ENCODE measurements at regions not wholly inside any gene's neighbourhood (a gene's known extent, or its start where the extent isn't known, plus 50 kb on each side); places are given as distances from the start of the nearest gene placed in this dataset.

DNA sequence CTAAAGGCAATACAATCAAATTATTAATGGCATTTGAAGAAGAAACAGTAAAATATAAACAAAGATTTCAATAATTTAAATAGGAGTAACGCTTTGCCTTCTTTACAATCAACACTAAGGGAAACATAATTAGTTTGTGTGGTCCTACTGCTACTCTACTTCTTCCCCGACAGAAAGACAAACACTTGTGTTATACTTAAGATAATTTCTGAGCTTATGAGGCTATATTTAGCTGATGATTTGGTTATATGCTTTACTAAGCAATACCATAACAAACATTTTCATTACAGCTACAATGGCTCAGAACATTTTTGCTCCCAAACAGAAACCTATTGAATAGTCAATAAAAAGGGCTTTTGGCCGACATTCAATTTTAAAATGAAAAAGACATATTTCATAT, 1217.2 kb upstream of the GJE1 start:
- TF ChIP-seq, protein P1, sequence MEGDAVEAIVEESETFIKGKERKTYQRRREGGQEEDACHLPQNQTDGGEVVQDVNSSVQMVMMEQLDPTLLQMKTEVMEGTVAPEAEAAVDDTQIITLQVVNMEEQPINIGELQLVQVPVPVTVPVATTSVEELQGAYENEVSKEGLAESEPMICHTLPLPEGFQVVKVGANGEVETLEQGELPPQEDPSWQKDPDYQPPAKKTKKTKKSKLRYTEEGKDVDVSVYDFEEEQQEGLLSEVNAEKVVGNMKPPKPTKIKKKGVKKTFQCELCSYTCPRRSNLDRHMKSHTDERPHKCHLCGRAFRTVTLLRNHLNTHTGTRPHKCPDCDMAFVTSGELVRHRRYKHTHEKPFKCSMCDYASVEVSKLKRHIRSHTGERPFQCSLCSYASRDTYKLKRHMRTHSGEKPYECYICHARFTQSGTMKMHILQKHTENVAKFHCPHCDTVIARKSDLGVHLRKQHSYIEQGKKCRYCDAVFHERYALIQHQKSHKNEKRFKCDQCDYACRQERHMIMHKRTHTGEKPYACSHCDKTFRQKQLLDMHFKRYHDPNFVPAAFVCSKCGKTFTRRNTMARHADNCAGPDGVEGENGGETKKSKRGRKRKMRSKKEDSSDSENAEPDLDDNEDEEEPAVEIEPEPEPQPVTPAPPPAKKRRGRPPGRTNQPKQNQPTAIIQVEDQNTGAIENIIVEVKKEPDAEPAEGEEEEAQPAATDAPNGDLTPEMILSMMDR (IDR thresholded peaks at IDR 0.05) = no peak
- TF ChIP-seq POLR2A (IDR thresholded peaks at IDR 0.05) = no peak

All from Peyer's patch (tissue), 4 donors.